ENCODE measurements at regions not wholly inside any gene's neighbourhood (a gene's known extent, or its start where the extent isn't known, plus 50 kb on each side); places are given as distances from the start of the nearest gene placed in this dataset.

GRCh38 chr2:103464831-103465230 is 703.0 kb downstream of the TMEM182 start:
- H3K4me1 ChIP-seq (ENCODE audit: control insufficient read depth, insufficient read depth, low read length): no peaks in the 10 kb centered on the region
- TF ChIP-seq, protein P1, sequence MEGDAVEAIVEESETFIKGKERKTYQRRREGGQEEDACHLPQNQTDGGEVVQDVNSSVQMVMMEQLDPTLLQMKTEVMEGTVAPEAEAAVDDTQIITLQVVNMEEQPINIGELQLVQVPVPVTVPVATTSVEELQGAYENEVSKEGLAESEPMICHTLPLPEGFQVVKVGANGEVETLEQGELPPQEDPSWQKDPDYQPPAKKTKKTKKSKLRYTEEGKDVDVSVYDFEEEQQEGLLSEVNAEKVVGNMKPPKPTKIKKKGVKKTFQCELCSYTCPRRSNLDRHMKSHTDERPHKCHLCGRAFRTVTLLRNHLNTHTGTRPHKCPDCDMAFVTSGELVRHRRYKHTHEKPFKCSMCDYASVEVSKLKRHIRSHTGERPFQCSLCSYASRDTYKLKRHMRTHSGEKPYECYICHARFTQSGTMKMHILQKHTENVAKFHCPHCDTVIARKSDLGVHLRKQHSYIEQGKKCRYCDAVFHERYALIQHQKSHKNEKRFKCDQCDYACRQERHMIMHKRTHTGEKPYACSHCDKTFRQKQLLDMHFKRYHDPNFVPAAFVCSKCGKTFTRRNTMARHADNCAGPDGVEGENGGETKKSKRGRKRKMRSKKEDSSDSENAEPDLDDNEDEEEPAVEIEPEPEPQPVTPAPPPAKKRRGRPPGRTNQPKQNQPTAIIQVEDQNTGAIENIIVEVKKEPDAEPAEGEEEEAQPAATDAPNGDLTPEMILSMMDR (conservative IDR thresholded peaks at IDR 0.05): no peak
- no peaks in the 10 kb centered on the region for H3K27me3 Mint-ChIP-seq (ENCODE audit: insufficient read depth)
- peaks cover 7% of the 10 kb centered on the region for H3K9me3 ChIP-seq (ENCODE audit: control insufficient read depth, low read length)
- no peak overlapping the region for H3K4me3 Mint-ChIP-seq
- no peaks in the 10 kb centered on the region for H3K36me3 Mint-ChIP-seq (ENCODE audit: low read depth)
- H3K9me3 Mint-ChIP-seq: peaks cover 2% of the 10 kb centered on the region
- no peak overlapping the region for H3K4me3 ChIP-seq (ENCODE audit: low read length)
- WGBS, 2 experiments (ENCODE audit: insufficient coverage in 1 of 2, insufficient read length in 1 of 2): 89 to 100% methylated on average over 2 to 6 of the region's 7 CpGs
- H3K27ac ChIP-seq (ENCODE audit: low read depth, low read length): no peak overlapping the region
- H3K27ac Mint-ChIP-seq: no peak overlapping the region
- H3K4me1 Mint-ChIP-seq: peaks cover 5% of the 10 kb centered on the region
- H3K9ac ChIP-seq (ENCODE audit: extremely low read depth, low read length, poor library complexity, severe bottlenecking): no peak overlapping the region
- no peaks in the 10 kb centered on the region for H3K27me3 ChIP-seq (ENCODE audit: control insufficient read depth, insufficient read depth, low read length, poor library complexity, severe bottlenecking)
- DNase-seq: no peak
- H3K36me3 ChIP-seq (ENCODE audit: control insufficient read depth, insufficient read depth, low read length): no peaks in the 10 kb centered on the region

DNA sequence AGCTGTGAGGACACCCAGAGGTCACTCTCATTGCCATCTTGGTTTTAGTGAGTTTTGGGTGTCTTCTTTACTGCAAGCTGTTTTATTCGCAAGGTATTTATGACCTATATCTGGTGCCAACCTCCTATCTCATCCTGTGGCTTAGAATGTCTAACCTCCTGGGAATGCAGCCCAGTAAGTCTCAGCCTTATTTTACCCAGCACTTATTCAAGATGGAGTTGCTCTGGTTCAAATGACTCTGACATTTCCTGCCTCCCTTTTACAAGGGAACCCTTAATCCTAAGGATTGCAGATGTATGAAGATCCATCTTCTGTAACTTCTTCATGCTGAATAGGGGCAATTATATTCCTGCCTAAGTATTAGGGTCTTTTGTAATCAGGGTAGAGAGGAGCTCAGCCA is 708.0 kb downstream of the TMEM182 start:
- H3K27me3 ChIP-seq (ENCODE audit: control insufficient read depth, insufficient read depth, low read length, poor library complexity, severe bottlenecking): no peaks in the 10 kb centered on the region
- H3K27ac Mint-ChIP-seq: no peak overlapping the region
- TF ChIP-seq, protein P1 (conservative IDR thresholded peaks at IDR 0.05): no peak
- no peaks in the 10 kb centered on the region for H3K27me3 Mint-ChIP-seq (ENCODE audit: insufficient read depth)
- no peaks in the 10 kb centered on the region for H3K36me3 ChIP-seq (ENCODE audit: control insufficient read depth, insufficient read depth, low read length)
- H3K4me3 ChIP-seq (ENCODE audit: low read length): no peak overlapping the region
- H3K36me3 Mint-ChIP-seq (ENCODE audit: low read depth): no peaks in the 10 kb centered on the region
- peaks cover 5% of the 10 kb centered on the region for H3K4me1 Mint-ChIP-seq
- peaks cover 2% of the 10 kb centered on the region for H3K9me3 Mint-ChIP-seq
- no peaks in the 10 kb centered on the region for H3K9me3 ChIP-seq (ENCODE audit: control insufficient read depth, low read length)
- no peaks in the 10 kb centered on the region for H3K4me1 ChIP-seq (ENCODE audit: control insufficient read depth, insufficient read depth, low read length)
- no peak overlapping the region for H3K27ac ChIP-seq (ENCODE audit: low read depth, low read length)
- WGBS, 2 experiments (ENCODE audit: insufficient coverage in 1 of 2, insufficient read length in 1 of 2): 97 to 100% methylated on average over 1 of the region's 1 CpG
- no peak for DNase-seq
- no peak overlapping the region for H3K9ac ChIP-seq (ENCODE audit: extremely low read depth, low read length, poor library complexity, severe bottlenecking)
- H3K4me3 Mint-ChIP-seq: no peak overlapping the region

- no peaks in the 10 kb centered on the region for H3K27me3 Mint-ChIP-seq (ENCODE audit: insufficient read depth)
- no peak overlapping the region for H3K27ac Mint-ChIP-seq
- Histone ChIP-seq H3K9me3 (ENCODE audit: control insufficient read depth, low read length) (no peaks in the 10 kb centered on the region), H3K36me3 (ENCODE audit: control insufficient read depth, insufficient read depth, low read length) (no peaks in the 10 kb centered on the region), H3K27me3 (ENCODE audit: control insufficient read depth, insufficient read depth, low read length, poor library complexity, severe bottlenecking) (no peaks in the 10 kb centered on the region), H3K27ac (ENCODE audit: low read depth, low read length) (no peak overlapping the region), H3K4me1 (ENCODE audit: control insufficient read depth, insufficient read depth, low read length) (no peaks in the 10 kb centered on the region), H3K4me3 (ENCODE audit: low read length) (no peak overlapping the region), H3K9ac (ENCODE audit: extremely low read depth, low read length, poor library complexity, severe bottlenecking) (no peak overlapping the region)
- H3K9me3 Mint-ChIP-seq: peaks cover 3% of the 10 kb centered on the region
- 90% methylated on average over 1 of the region's 1 CpG; no CpG with 5 or more reads in 1 of the 2 experiments for WGBS, 2 experiments (ENCODE audit: insufficient coverage in 1 of 2, insufficient read length in 1 of 2)
- DNase-seq: no peak
- TF ChIP-seq, protein P1 (conservative IDR thresholded peaks at IDR 0.05): no peak
- no peak overlapping the region for H3K4me3 Mint-ChIP-seq
- H3K4me1 Mint-ChIP-seq: no peaks in the 10 kb centered on the region
- no peaks in the 10 kb centered on the region for H3K36me3 Mint-ChIP-seq (ENCODE audit: low read depth)
These were observed 723.1 kb downstream of the TMEM182 start for GRCh38 chr2:103484906-103485305.

Data from endodermal cell (in vitro differentiated cells).